HepG2 (cell line): ENCODE measurements at regions not wholly inside any gene's neighbourhood (a gene's known extent, or its start where the extent isn't known, plus 50 kb on each side); places are given as distances from the start of the nearest gene placed in this dataset.
A peak's percentile ranks its signal among the peaks of the same experiment; 100 is the strongest.

ENCODE experiments used
- ATAC-seq: fragments of 200-7000 bp; cut with Tn5 transposase; 3 replicates; pipeline ENCODE4 v1.9.1; 2020; ENCODE audit warnings: mild to moderate bottlenecking, moderate library complexity
- BruUV-seq: library from RNA; stranded (reverse); fragments of 400-500 nt; replicated peaks from 2 replicates; lab custom pipeline; 2021; lab: Mats Ljungman, UMichigan
- CTCF ChIA-PET: fragments of 300-600 bp; formaldehyde crosslinking; extraction: SDS; loops from one replicate; lab custom pipeline; 2021; ENCODE audit warnings: low total read pairs, inconsistent platforms, low intra/inter-chr PET ratio; lab: Yijun Ruan, JAX
- POLR2A ChIA-PET: fragments of 350-600 bp; sonication (Branson Sonifier 250); formaldehyde crosslinking; loops from one replicate; lab custom pipeline; 2020; ENCODE audit warnings: antibody characterized with exemption, inconsistent platforms; lab: Yijun Ruan, JAX
- DNase-seq: peaks from one replicate; pipeline ENCODE4 v3.0.0-alpha.2; 2015; ENCODE audit warnings: low spot score
- FAIRE-seq: peaks from 3 replicates; lab custom pipeline; 2011; peaks lifted over from hg19 to GRCh38; lab: Jason Lieb, UNC
- H2AFZ ChIP-seq: one replicate; pipeline ENCODE4 v1.6.1; 2011; ENCODE audit warnings: low read length, inconsistent platforms
- H3K27ac ChIP-seq: fragments of 300-600 bp; 3 replicates; pipeline ENCODE4 v1.8.0; 2011; ENCODE audit warnings: mixed run types, mild to moderate bottlenecking, mixed read lengths, low read length, inconsistent platforms; ENCODE audit not compliant: insufficient read depth; ENCODE audit errors: extremely low read length
- H3K27me3 ChIP-seq, 2 experiments: fragments of 200-600 bp in 1 of 2; 2 replicates in 1 of 2; 3 replicates in 1 of 2; pipeline versions ENCODE4 v1.6.0 to v1.8.0; 2011; ENCODE audit warnings: low read length in 2 of 2, mild to moderate bottlenecking in 2 of 2, moderate library complexity in 2 of 2, inconsistent platforms in 1 of 2; ENCODE audit not compliant: insufficient read depth in 2 of 2, control insufficient read depth in 1 of 2
- H3K36me3 ChIP-seq, 2 experiments: fragments of 200-600 bp in 1 of 2; replicated peaks in 1 of 2; 2 replicates in 1 of 2; 3 replicates in 1 of 2; pipeline versions ENCODE4 v1.5.1 to v1.8.0; 2011; ENCODE audit warnings: low read length in 2 of 2, inconsistent platforms in 1 of 2; ENCODE audit not compliant: insufficient read depth in 2 of 2, control insufficient read depth in 1 of 2
- H3K4me1 ChIP-seq: 2 replicates; pipeline ENCODE4 v1.5.1; 2012; ENCODE audit warnings: low read length, inconsistent platforms; ENCODE audit not compliant: insufficient read depth
- H3K4me2 ChIP-seq: 2 replicates; pipeline ENCODE4 v1.6.0; 2011; ENCODE audit warnings: low read depth, low read length, inconsistent platforms
- H3K4me3 ChIP-seq, 3 experiments: fragments of 200-600 bp in 1 of 3; sonication (generic), shearing (Covaris generic) in 1 of 3; replicated peaks in 1 of 3; 2 replicates each; pipeline ENCODE4 v1.5.1; 2011 to 2016; ENCODE audit warnings: low read length in 3 of 3, inconsistent platforms in 2 of 3, low read depth in 2 of 3, mild to moderate bottlenecking in 2 of 3, control low read depth in 1 of 3, mixed read lengths in 1 of 3; ENCODE audit not compliant: insufficient read depth in 1 of 3
- H3K79me2 ChIP-seq: one replicate; pipeline ENCODE4 v1.6.1; 2011; ENCODE audit warnings: low read length, inconsistent platforms; ENCODE audit not compliant: insufficient read depth
- H3K9ac ChIP-seq: 2 replicates; pipeline ENCODE4 v1.6.0; 2011; ENCODE audit warnings: mild to moderate bottlenecking, low read depth, low read length, inconsistent platforms; ENCODE audit not compliant: insufficient read depth
- H3K9me3 ChIP-seq: 2 replicates; pipeline ENCODE4 v1.5.1; 2012; ENCODE audit warnings: mild to moderate bottlenecking, low read length
- H4K20me1 ChIP-seq: 2 replicates; pipeline ENCODE4 v1.6.0; 2011; ENCODE audit warnings: inconsistent platforms, mild to moderate bottlenecking, low read length, moderate library complexity; ENCODE audit not compliant: insufficient read depth
- GPBP1L1 ChIP-seq: sonication (generic); formaldehyde crosslinking; IDR thresholded peaks from 2 replicates; pipeline ENCODE4 v1.5.0; 2020; ENCODE audit warnings: mild to moderate bottlenecking, missing genetic modification reagents
- KAT7 ChIP-seq: IDR thresholded peaks from 2 replicates; pipeline ENCODE4 v1.6.1; 2018; ENCODE audit warnings: borderline replicate concordance, missing compliant biosample characterization
- STAG1 ChIP-seq: sonication (generic); formaldehyde crosslinking; IDR thresholded peaks from 2 replicates; pipeline ENCODE4 v1.4.0; 2020; ENCODE audit warnings: missing genetic modification reagents
- ZNF264 ChIP-seq: sonication (generic); formaldehyde crosslinking; IDR thresholded peaks from 2 replicates; pipeline ENCODE4 v1.4.0; 2020; ENCODE audit warnings: missing genetic modification reagents
- WGBS: methylation state at CpG from one replicate; pipeline ENCODE4 v1.1.6; 2017; ENCODE audit warnings: low lambda C conversion rate; 5-methylcytosine and 5-hydroxymethylcytosine counted together
- in situ Hi-C: cut with HindIII; loops from 2 replicates; pipeline ENCODE4 v1.10.0; 2017; ENCODE audit warnings: low pct_unique_long_range_greater_than_20kb; ENCODE audit not compliant: extremely low pct_ligation_motif_present
- intact Hi-C: fragments of 100-400 bp; cut with micrococcal nuclease; formaldehyde crosslinking; loops from one replicate; pipeline ENCODE4 v1.10.0; 2022; ENCODE audit not compliant: unreplicated experiment

- no peaks in the 10 kb centered on the region for H3K27me3 ChIP-seq
- FAIRE-seq (no peak), ATAC-seq (peak; percentile 52; the same call in 1 of the 3 replicates), DNase-seq (no peak)
- H3K36me3 ChIP-seq = no peaks in the 10 kb centered on the region
- TF ChIP-seq KAT7 (CRISPR knock-in tag) (no peak), STAG1 (CRISPR knock-in tag) (peak; percentile 29; the same call in 1 of the 2 replicates)
- no peak overlapping the region for H3K4me3 ChIP-seq
- in situ Hi-C loops = no loop called here
- no peaks in the 10 kb centered on the region for H3K4me1 ChIP-seq
- no peak overlapping the region for H3K27ac ChIP-seq
- no peak overlapping the region for H3K9ac ChIP-seq
- intact Hi-C loops = no loop called here
- no peaks in the 10 kb centered on the region for H3K9me3 ChIP-seq
- H4K20me1 ChIP-seq = no peaks in the 10 kb centered on the region
- H2AFZ ChIP-seq = no peak overlapping the region
- 26% methylated on average over 4 of the region's 4 CpGs for WGBS
- H3K79me2 ChIP-seq = no peaks in the 10 kb centered on the region
- ChIA-PET CTCF (no interaction called here), POLR2A (no interaction called here)
- BruUV-seq = no TSS peak
- no peak overlapping the region for H3K4me2 ChIP-seq
Measured at GRCh38 chr9:74205056-74205455, 292.1 kb upstream of the RORB start.

DNA sequence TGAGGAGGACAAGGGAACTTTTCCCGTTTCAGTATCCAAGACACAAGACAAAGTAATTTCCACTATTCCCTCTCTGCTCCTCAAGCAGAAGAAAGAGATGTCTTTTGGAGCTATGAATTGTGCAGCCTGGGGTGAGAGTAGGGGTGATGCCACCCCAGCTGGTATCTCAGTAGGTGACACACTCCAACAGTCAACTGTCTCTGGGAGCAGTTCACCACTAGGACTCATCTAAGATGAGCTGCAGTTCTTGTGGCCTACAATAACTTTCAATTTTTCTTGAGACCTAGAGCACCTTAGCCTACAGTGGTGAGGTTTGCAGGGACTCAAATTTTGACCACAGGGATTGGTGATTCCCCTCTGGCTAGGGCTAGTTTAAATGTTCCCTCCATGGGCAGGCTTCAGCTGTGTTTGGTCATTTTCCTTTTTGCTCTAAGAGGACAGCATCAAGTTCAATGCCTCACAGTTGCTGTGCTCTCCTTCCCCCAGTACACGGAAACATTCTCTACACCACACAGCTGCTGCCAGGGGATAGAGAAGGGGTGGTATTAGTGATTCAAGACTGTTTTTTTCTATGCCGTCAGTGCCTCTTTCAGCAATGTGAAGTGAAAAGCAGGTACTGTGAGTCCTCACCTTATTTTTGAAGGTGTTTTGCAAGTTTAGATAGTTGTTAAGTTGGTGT is 278.6 kb upstream of the RORB start:
- no peak for ATAC-seq
- ChIA-PET POLR2A (no interaction called here), CTCF (no interaction called here)
- FAIRE-seq = no peak
- 20% methylated on average over 3 of the region's 3 CpGs for WGBS
- BruUV-seq = no TSS peak
- no peak for DNase-seq
- Histone ChIP-seq H3K4me2 (no peak overlapping the region), H4K20me1 (no peaks in the 10 kb centered on the region), H3K4me1 (no peaks in the 10 kb centered on the region), H3K27me3 (no peaks in the 10 kb centered on the region), H3K27ac (no peak overlapping the region), H3K79me2 (no peaks in the 10 kb centered on the region), H3K9ac (no peak overlapping the region), H3K9me3 (peaks cover 37% of the 10 kb centered on the region), H2AFZ (no peak overlapping the region), H3K36me3 (no peaks in the 10 kb centered on the region), H3K4me3 (no peak overlapping the region)
- intact Hi-C loops (no loop called here), in situ Hi-C loops (no loop called here)
- TF ChIP-seq ZNF264 (CRISPR knock-in tag) = no peak
- TF ChIP-seq GPBP1L1 (CRISPR knock-in tag) = no peak
